Gastrocnemius medialis (tissue), 4 donors: ENCODE measurements at regions not wholly inside any gene's neighbourhood (a gene's known extent, or its start where the extent isn't known, plus 50 kb on each side); places are given as distances from the start of the nearest gene placed in this dataset.
"Not testable (repeated sequence)": the region's sequence is repeated elsewhere in the genome, so short reads cannot be mapped to it uniquely, and the experiment has no call there.

ENCODE experiments used
- ATAC-seq, 2 donors: fragments of 150-250 bp; one replicate each; pipeline ENCODE4 v1.9.1; 2016
- DNase-seq, 2 donors: peaks; one replicate each; pipeline ENCODE4 v3.0.0-alpha.2; 2019
- H3K27ac ChIP-seq, 4 donors: fragments of 200-600 bp; sonication (generic); 1 replicate in 1 of 4; 2 replicates in 3 of 4; pipeline ENCODE4 v1.5.1; 2016 to 2018; ENCODE audit warnings: mild to moderate bottlenecking in 2 of 4, moderate library complexity in 1 of 4
- H3K27me3 ChIP-seq, 3 donors: fragments of 200-600 bp; sonication (generic) in 2 of 3; 1 replicate in 1 of 3; 2 replicates in 2 of 3; pipeline versions ENCODE4 v1.5.1 to v1.6.0; 2016 to 2019; ENCODE audit warnings: mild to moderate bottlenecking in 1 of 3, moderate library complexity in 1 of 3
- H3K36me3 ChIP-seq, 2 donors: fragments of 200-600 bp; sonication (generic) in 1 of 2; one replicate each; pipeline ENCODE4 v1.5.1; 2017 to 2018
- H3K4me1 ChIP-seq, 2 donors: fragments of 200-600 bp; sonication (generic) in 1 of 2; one replicate each; pipeline ENCODE4 v1.5.1; 2016 to 2017; ENCODE audit warnings: mild to moderate bottlenecking in 2 of 2
- H3K4me3 ChIP-seq, 4 donors: fragments of 200-600 bp; sonication (generic) in 3 of 4; 1 replicate in 1 of 4; 2 replicates in 3 of 4; pipeline ENCODE4 v1.5.1; 2016 to 2019; ENCODE audit warnings: mild to moderate bottlenecking in 2 of 4
- H3K9me3 ChIP-seq, 3 donors: fragments of 200-600 bp; sonication (generic) in 2 of 3; 1 replicate in 1 of 3; 2 replicates in 2 of 3; pipeline ENCODE4 v1.5.1; 2016 to 2019
- POLR2A ChIP-seq, 2 donors: fragments of 450-650 bp; IDR thresholded peaks; one replicate each; pipeline ENCODE4 v1.6.1; 2017; ENCODE audit warnings: antibody characterized with exemption in 2 of 2, mild to moderate bottlenecking in 2 of 2, moderate library complexity in 2 of 2
- in situ Hi-C, 4 donors: fragments of 200-750 bp; cut with MboI; loops; one replicate each; pipeline versions ENCODE4 v1.15.0 to v1.8.0; 2017; ENCODE audit warnings: low sequenced_read_pairs in 4 of 4
- intact Hi-C: fragments of 100-400 bp; cut with DNase I; formaldehyde crosslinking; loops from one replicate; pipeline ENCODE4 v1.15.1; 2023; ENCODE audit warnings: low total_unique reads
- TF ChIP-seq, protein P1 (sequence below), 5 experiments: fragments of 450-650 bp in 3 of 5; fragments of 200-600 bp in 2 of 5; sonication (generic) in 2 of 5; IDR thresholded peaks in 4 of 5; conservative IDR thresholded peaks in 1 of 5; 1 replicate in 4 of 5; 2 replicates in 1 of 5; pipeline ENCODE4 v1.5.1; 2016 to 2019; ENCODE audit warnings: antibody characterized with exemption in 5 of 5, mild to moderate bottlenecking in 3 of 5, moderate library complexity in 3 of 5

DNA sequence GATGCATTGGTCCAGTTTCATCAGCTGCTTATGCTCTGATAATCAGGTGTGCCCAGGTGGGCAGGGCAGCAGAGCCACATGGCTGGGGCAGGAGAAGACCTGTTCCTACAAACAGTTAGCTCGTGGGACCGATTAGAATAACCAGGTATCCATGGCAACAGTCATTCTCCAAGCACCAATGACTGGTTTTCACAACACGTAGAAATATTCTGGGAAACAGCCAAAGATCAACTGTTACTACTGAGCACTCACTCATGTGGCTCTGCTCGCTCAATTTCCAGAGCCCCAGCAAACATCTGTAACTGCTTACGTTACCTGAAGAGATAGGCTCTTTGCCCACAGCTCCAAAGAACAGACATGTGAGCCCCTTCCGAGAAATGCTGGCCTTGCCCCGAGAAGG is 302.0 kb downstream of the AGTPBP1 start:
- Histone ChIP-seq H3K36me3 (no peaks in the 10 kb centered on the region), H3K27me3 (no peaks in the 10 kb centered on the region), H3K4me1 (no peaks in the 10 kb centered on the region), H3K4me3 (no peak overlapping the region), H3K27ac (no peak overlapping the region), H3K9me3 (no peaks in the 10 kb centered on the region)
- ATAC-seq (no peak), DNase-seq (no peak)
- in situ Hi-C loops (no loop called here), intact Hi-C loops (no loop called here)
- no peak for TF ChIP-seq POLR2A (IDR thresholded peaks at IDR 0.05)
- TF ChIP-seq, protein P1, sequence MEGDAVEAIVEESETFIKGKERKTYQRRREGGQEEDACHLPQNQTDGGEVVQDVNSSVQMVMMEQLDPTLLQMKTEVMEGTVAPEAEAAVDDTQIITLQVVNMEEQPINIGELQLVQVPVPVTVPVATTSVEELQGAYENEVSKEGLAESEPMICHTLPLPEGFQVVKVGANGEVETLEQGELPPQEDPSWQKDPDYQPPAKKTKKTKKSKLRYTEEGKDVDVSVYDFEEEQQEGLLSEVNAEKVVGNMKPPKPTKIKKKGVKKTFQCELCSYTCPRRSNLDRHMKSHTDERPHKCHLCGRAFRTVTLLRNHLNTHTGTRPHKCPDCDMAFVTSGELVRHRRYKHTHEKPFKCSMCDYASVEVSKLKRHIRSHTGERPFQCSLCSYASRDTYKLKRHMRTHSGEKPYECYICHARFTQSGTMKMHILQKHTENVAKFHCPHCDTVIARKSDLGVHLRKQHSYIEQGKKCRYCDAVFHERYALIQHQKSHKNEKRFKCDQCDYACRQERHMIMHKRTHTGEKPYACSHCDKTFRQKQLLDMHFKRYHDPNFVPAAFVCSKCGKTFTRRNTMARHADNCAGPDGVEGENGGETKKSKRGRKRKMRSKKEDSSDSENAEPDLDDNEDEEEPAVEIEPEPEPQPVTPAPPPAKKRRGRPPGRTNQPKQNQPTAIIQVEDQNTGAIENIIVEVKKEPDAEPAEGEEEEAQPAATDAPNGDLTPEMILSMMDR (IDR thresholded peaks at IDR 0.05 in 4 of 5, conservative IDR thresholded peaks at IDR 0.05 in 1 of 5) = no peak

DNA sequence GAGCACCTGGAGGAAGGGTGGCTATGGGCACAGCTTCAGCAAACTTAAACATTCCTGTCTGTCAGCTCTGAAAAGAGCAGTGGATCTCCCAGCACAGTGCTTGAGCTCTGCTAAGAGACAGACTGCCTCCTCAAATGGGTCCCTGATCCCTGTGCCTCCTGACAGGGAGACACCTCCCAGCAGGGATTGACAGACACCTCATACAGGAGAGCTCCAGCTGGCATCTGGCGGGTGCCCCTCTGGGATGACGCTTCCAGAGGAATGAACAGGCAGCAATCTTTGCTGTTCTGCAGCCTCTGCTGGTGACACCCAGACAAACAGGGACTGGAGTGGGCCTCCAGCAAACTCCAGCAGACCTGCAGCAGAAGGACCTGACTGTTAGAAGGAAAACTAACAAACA is 307.8 kb downstream of the AGTPBP1 start:
- H3K9me3 ChIP-seq, H3K27me3 ChIP-seq, DNase-seq, intact Hi-C loops, H3K27ac ChIP-seq, H3K4me1 ChIP-seq, ATAC-seq, H3K36me3 ChIP-seq, in situ Hi-C loops, H3K4me3 ChIP-seq: not testable (repeated sequence)

DNA sequence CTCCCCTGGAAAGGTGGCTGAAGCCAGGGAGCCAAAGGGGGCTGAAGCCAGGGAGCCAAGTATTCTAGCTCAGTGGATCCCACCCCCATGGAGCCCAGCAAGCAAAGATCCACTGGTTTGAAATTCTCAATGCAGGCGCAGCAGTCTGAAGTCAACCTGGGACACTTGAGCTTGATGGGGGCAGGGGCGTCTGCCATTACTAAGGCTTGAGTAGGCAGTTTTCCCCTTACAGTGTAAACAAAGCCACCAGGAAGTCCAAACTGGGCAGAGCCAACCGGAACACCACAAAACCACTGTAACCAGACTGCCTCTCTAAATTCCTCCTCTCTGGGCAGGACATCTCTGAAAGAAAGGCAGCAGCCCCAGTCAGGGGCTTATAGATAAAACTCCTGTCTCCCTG is 308.2 kb downstream of the AGTPBP1 start:
- H3K36me3 ChIP-seq, intact Hi-C loops, DNase-seq, H3K27me3 ChIP-seq, in situ Hi-C loops, H3K4me3 ChIP-seq, H3K9me3 ChIP-seq, H3K27ac ChIP-seq, H3K4me1 ChIP-seq, ATAC-seq: not testable (repeated sequence)

DNA sequence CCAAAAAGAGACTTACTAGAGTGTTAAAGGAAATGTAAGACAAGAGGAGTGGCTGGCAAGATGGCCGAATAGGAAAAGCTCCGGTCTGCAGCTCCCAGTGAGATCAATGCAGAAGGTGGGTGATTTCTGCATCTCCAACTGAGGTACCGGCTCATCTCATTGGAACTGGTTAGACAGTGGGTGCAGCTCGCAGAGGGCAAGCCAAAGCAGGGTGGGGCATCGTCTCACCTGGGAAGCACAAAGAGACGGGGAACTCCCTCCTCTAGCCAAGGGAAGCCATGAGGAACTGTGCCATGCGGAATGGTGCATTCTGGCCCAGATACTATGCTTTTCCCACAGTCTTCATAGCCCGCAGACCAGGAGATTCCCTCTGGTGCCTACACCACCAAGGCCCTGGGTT is 308.7 kb downstream of the AGTPBP1 start:
- no peaks in the 10 kb centered on the region for H3K27me3 ChIP-seq
- no peaks in the 10 kb centered on the region for H3K9me3 ChIP-seq
- no peak for ATAC-seq
- no peak for DNase-seq
- H3K36me3 ChIP-seq = no peaks in the 10 kb centered on the region
- TF ChIP-seq POLR2A (IDR thresholded peaks at IDR 0.05) = no peak
- TF ChIP-seq, protein P1 (IDR thresholded peaks at IDR 0.05 in 4 of 5, conservative IDR thresholded peaks at IDR 0.05 in 1 of 5) = no peak
- H3K4me3 ChIP-seq = no peak overlapping the region
- no peak overlapping the region for H3K27ac ChIP-seq
- intact Hi-C loops = no loop called here
- no peaks in the 10 kb centered on the region for H3K4me1 ChIP-seq
- in situ Hi-C loops = no loop called here

DNA sequence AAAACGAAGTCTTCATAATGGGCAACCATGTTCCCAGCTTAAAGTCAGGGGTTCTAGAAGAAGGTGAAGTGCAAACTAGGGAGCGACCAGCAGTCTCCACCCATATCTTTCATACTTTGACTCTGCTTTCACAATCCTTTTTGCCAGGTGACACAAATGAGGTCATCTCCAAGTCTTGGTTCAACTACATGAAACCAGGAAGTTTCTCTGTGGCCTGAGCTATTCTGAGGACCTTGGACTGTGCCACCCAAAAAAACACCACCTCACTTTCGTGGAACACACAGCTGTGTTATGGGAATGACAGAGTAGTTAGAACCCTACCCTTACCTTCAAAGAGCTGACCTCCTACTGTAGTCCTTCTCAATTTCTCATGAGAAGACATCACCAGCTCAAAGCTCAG is 309.2 kb downstream of the AGTPBP1 start:
- H3K9me3 ChIP-seq = no peaks in the 10 kb centered on the region
- H3K27me3 ChIP-seq = no peaks in the 10 kb centered on the region
- no peak for DNase-seq
- no peaks in the 10 kb centered on the region for H3K4me1 ChIP-seq
- TF ChIP-seq, protein P1 (IDR thresholded peaks at IDR 0.05 in 4 of 5, conservative IDR thresholded peaks at IDR 0.05 in 1 of 5) = no peak
- no peak for TF ChIP-seq POLR2A (IDR thresholded peaks at IDR 0.05)
- intact Hi-C loops = no loop called here
- no peak overlapping the region for H3K4me3 ChIP-seq
- no peaks in the 10 kb centered on the region for H3K36me3 ChIP-seq
- in situ Hi-C loops = no loop called here
- H3K27ac ChIP-seq = no peak overlapping the region
- ATAC-seq = no peak

DNA sequence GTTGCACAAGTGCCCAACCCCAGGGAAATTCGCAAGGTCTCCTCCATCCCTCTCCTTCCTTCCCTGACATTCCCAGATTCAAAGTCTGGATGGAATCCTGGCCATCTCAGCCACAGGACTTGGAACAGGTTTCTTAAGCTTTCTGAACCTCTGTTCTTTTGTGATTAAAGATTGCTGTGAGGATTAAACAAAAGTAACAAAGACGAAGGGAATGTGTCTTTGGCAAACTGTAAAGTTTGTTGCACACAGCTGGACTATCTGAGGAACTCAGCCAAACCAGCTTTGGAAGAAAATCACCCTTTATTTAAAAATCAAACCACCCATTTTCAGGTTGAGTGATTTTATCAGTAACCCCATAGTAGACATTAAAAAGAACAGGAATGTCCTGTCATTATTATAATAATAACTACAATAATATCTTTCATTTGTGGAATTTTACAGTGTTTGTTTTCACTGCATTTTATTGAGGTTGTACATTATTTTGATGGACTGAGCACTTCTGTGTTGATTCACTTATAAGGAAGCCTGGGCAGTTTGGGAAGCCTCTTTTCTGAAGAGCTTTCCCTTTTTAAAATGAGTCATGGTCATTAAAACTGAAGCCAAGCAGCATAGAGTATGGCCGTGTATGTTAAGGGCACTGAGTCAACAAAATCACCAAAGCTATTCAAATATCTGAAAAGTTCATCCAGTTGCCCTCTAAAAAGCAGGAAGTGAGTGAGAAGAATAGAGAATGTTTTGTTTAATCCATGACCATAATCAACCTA is 310.2 kb downstream of the AGTPBP1 start:
- intact Hi-C loops (no loop called here), in situ Hi-C loops (no loop called here)
- Histone ChIP-seq H3K27me3 (no peaks in the 10 kb centered on the region), H3K4me1 (no peaks in the 10 kb centered on the region), H3K36me3 (no peaks in the 10 kb centered on the region), H3K4me3 (no peak overlapping the region), H3K9me3 (no peaks in the 10 kb centered on the region), H3K27ac (peak overlapping the region in 2 of 4 donors; percentile 34 to 38)
- DNase-seq = no peak
- no peak for ATAC-seq
- TF ChIP-seq, protein P1 (IDR thresholded peaks at IDR 0.05 in 4 of 5, conservative IDR thresholded peaks at IDR 0.05 in 1 of 5) = no peak
- TF ChIP-seq POLR2A (IDR thresholded peaks at IDR 0.05) = no peak
